Neural cell (in vitro differentiated cells): ENCODE measurements at regions not wholly inside any gene's neighbourhood (a gene's known extent, or its start where the extent isn't known, plus 50 kb on each side); places are given as distances from the start of the nearest gene placed in this dataset.

Source experiments
- EP300 ChIP-seq: fragments of 450-650 bp; conservative IDR thresholded peaks from 2 replicates; pipeline ENCODE4 v1.6.1; 2014; ENCODE audit warnings: antibody characterized with exemption, mild to moderate bottlenecking, moderate library complexity; ENCODE audit not compliant: poor library complexity, severe bottlenecking
- EZH2 ChIP-seq: fragments of 200-600, 300-800 bp; shearing (Covaris generic), sonication (generic); IDR thresholded peaks from 2 replicates; pipeline ENCODE4 v1.6.1; 2014; ENCODE audit warnings: antibody characterized with exemption, low read length, borderline replicate concordance, mild to moderate bottlenecking; ENCODE audit not compliant: insufficient read depth, poor library complexity, severe bottlenecking
- MXI1 ChIP-seq: fragments of 450-650 bp; conservative IDR thresholded peaks from 2 replicates; pipeline ENCODE4 v1.6.1; 2014; ENCODE audit warnings: antibody characterized with exemption, mild to moderate bottlenecking; ENCODE audit not compliant: poor library complexity, severe bottlenecking
- POLR2AphosphoS5 ChIP-seq: IDR thresholded peaks from 2 replicates; pipeline ENCODE4 v1.6.1; 2012
- RAD21 ChIP-seq: fragments of 450-650 bp; conservative IDR thresholded peaks from 2 replicates; pipeline ENCODE4 v1.6.1; 2014; ENCODE audit warnings: antibody characterized with exemption, mild to moderate bottlenecking, moderate library complexity
- SMC3 ChIP-seq: fragments of 450-650 bp; conservative IDR thresholded peaks from 2 replicates; pipeline ENCODE4 v1.6.1; 2014; ENCODE audit warnings: antibody characterized with exemption, mild to moderate bottlenecking, moderate library complexity; ENCODE audit not compliant: poor library complexity
- TAF1 ChIP-seq: IDR thresholded peaks from 2 replicates; pipeline ENCODE4 v1.6.1; 2012; ENCODE audit warnings: low read depth
- TF ChIP-seq, protein P1 (sequence below): fragments of 450-650 bp; IDR thresholded peaks from 2 replicates; pipeline ENCODE4 v1.5.1; 2014; ENCODE audit warnings: antibody characterized with exemption, mild to moderate bottlenecking, moderate library complexity; ENCODE audit not compliant: poor library complexity, severe bottlenecking
- TF ChIP-seq, protein P2 (sequence below): IDR thresholded peaks from 2 replicates; pipeline ENCODE4 v1.6.1; 2012; ENCODE audit warnings: borderline replicate concordance

GRCh38 chrX:138945219-138945618 lies 233.7 kb upstream of the FGF13 start:
- TF ChIP-seq, protein P1, sequence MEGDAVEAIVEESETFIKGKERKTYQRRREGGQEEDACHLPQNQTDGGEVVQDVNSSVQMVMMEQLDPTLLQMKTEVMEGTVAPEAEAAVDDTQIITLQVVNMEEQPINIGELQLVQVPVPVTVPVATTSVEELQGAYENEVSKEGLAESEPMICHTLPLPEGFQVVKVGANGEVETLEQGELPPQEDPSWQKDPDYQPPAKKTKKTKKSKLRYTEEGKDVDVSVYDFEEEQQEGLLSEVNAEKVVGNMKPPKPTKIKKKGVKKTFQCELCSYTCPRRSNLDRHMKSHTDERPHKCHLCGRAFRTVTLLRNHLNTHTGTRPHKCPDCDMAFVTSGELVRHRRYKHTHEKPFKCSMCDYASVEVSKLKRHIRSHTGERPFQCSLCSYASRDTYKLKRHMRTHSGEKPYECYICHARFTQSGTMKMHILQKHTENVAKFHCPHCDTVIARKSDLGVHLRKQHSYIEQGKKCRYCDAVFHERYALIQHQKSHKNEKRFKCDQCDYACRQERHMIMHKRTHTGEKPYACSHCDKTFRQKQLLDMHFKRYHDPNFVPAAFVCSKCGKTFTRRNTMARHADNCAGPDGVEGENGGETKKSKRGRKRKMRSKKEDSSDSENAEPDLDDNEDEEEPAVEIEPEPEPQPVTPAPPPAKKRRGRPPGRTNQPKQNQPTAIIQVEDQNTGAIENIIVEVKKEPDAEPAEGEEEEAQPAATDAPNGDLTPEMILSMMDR, result no peak
- no peak for TF ChIP-seq EP300
- no peak for TF ChIP-seq POLR2AphosphoS5
- TF ChIP-seq RAD21, result no peak
- no peak for TF ChIP-seq EZH2
- TF ChIP-seq SMC3, result no peak
- no peak for TF ChIP-seq TAF1
- TF ChIP-seq, protein P2, sequence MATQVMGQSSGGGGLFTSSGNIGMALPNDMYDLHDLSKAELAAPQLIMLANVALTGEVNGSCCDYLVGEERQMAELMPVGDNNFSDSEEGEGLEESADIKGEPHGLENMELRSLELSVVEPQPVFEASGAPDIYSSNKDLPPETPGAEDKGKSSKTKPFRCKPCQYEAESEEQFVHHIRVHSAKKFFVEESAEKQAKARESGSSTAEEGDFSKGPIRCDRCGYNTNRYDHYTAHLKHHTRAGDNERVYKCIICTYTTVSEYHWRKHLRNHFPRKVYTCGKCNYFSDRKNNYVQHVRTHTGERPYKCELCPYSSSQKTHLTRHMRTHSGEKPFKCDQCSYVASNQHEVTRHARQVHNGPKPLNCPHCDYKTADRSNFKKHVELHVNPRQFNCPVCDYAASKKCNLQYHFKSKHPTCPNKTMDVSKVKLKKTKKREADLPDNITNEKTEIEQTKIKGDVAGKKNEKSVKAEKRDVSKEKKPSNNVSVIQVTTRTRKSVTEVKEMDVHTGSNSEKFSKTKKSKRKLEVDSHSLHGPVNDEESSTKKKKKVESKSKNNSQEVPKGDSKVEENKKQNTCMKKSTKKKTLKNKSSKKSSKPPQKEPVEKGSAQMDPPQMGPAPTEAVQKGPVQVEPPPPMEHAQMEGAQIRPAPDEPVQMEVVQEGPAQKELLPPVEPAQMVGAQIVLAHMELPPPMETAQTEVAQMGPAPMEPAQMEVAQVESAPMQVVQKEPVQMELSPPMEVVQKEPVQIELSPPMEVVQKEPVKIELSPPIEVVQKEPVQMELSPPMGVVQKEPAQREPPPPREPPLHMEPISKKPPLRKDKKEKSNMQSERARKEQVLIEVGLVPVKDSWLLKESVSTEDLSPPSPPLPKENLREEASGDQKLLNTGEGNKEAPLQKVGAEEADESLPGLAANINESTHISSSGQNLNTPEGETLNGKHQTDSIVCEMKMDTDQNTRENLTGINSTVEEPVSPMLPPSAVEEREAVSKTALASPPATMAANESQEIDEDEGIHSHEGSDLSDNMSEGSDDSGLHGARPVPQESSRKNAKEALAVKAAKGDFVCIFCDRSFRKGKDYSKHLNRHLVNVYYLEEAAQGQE, result no peak
- TF ChIP-seq MXI1, result no peak
